Psoas muscle (tissue), 7 donors: ENCODE measurements at regions not wholly inside any gene's neighbourhood (a gene's known extent, or its start where the extent isn't known, plus 50 kb on each side); places are given as distances from the start of the nearest gene placed in this dataset.

Experiments
- ATAC-seq, 4 donors: fragments of 200-7000 bp; cut with Tn5 transposase; one replicate each; pipeline ENCODE4 v1.9.1; 2020; ENCODE audit warnings: moderate library complexity in 3 of 4, mild to moderate bottlenecking in 2 of 4
- DNase-seq, 2 donors: peaks; one replicate each; pipeline ENCODE4 v3.0.0-alpha.2; 2020
- H3K27ac ChIP-seq: fragments of 200-600 bp; one replicate; pipeline ENCODE4 v1.8.0; 2022
- H3K27me3 ChIP-seq, 3 donors: fragments of 200-600 bp in 1 of 3; one replicate each; pipeline versions ENCODE4 v1.6.1 to v1.8.0; 2013 to 2022; ENCODE audit warnings: low read length in 2 of 3, mild to moderate bottlenecking in 2 of 3, moderate library complexity in 1 of 3; ENCODE audit not compliant: insufficient read depth in 3 of 3
- H3K36me3 ChIP-seq, 2 donors: fragments of 200-600 bp in 1 of 2; one replicate each; pipeline versions ENCODE4 v1.6.1 to v1.8.0; 2013 to 2022; ENCODE audit warnings: low read depth in 1 of 2, mild to moderate bottlenecking in 1 of 2, moderate library complexity in 1 of 2; ENCODE audit not compliant: insufficient read depth in 1 of 2
- H3K4me1 ChIP-seq: fragments of 200-600 bp; one replicate; pipeline ENCODE4 v1.8.0; 2022
- H3K4me3 ChIP-seq: fragments of 200-600 bp; one replicate; pipeline ENCODE4 v1.8.0; 2022; ENCODE audit warnings: mild to moderate bottlenecking
- H3K9me3 ChIP-seq: fragments of 200-600 bp; one replicate; pipeline ENCODE4 v1.8.0; 2022
- WGBS, 3 donors: extraction: QIAGEN DNeasy Blood & Tissue Kit; methylation state at CpG; one replicate each; pipeline versions ENCODE4 v1.1.6 to v1.1.7; 2013; 5-methylcytosine and 5-hydroxymethylcytosine counted together
- intact Hi-C, 2 donors: fragments of 100-400 bp; cut with DNase I; formaldehyde crosslinking; loops; one replicate each; pipeline versions ENCODE4 v1.11.0 to v1.14.2; 2022
- TF ChIP-seq, protein P1 (sequence below): fragments of 200-600 bp; IDR thresholded peaks from one replicate; pipeline ENCODE4 v1.8.0; 2022; ENCODE audit warnings: antibody characterized with exemption
- donor health status: healthy with polysubstance abuse.
- donor health status: DM: no; HTN: no; CAD: no; lungs with moderate emphysema.
- donor health status: Bipolar disorder and iron deficiency.
- donor health status: healthy.
- donor health status: DM: yes; HTN: yes; CAD: no.
- donor health status: DM: no; HTN: no; CAD: no.
- donor health status: DM: yes; HTN: yes; CAD: no.

DNA sequence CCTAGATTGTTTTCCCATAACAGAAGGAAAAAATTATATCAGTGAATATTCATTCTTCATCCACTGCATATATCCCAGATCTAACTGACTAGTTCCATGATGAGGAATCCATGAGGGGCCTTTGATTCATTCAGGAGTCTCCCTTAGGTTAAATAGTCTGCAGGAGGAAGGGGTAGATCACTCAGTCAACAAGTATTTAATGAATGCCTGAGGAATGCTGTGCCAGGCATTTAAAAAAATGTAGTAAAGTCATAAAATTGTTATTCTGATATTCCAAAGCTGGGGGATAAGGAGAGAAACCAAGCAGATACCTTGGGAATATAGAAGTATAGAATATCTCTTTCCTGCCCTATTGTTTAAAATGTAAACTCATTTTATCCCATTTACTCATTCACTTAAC is 216.2 kb upstream of the CAND1 start:
- no peaks in the 10 kb centered on the region for H3K36me3 ChIP-seq
- no peak for DNase-seq
- H3K27me3 ChIP-seq = no peaks in the 10 kb centered on the region
- intact Hi-C loops = no loop called here
- no peak overlapping the region for H3K4me3 ChIP-seq
- TF ChIP-seq, protein P1, sequence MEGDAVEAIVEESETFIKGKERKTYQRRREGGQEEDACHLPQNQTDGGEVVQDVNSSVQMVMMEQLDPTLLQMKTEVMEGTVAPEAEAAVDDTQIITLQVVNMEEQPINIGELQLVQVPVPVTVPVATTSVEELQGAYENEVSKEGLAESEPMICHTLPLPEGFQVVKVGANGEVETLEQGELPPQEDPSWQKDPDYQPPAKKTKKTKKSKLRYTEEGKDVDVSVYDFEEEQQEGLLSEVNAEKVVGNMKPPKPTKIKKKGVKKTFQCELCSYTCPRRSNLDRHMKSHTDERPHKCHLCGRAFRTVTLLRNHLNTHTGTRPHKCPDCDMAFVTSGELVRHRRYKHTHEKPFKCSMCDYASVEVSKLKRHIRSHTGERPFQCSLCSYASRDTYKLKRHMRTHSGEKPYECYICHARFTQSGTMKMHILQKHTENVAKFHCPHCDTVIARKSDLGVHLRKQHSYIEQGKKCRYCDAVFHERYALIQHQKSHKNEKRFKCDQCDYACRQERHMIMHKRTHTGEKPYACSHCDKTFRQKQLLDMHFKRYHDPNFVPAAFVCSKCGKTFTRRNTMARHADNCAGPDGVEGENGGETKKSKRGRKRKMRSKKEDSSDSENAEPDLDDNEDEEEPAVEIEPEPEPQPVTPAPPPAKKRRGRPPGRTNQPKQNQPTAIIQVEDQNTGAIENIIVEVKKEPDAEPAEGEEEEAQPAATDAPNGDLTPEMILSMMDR = no peak
- H3K9me3 ChIP-seq = no peaks in the 10 kb centered on the region
- H3K4me1 ChIP-seq = no peaks in the 10 kb centered on the region
- ATAC-seq = no peak
- H3K27ac ChIP-seq = no peak overlapping the region

DNA sequence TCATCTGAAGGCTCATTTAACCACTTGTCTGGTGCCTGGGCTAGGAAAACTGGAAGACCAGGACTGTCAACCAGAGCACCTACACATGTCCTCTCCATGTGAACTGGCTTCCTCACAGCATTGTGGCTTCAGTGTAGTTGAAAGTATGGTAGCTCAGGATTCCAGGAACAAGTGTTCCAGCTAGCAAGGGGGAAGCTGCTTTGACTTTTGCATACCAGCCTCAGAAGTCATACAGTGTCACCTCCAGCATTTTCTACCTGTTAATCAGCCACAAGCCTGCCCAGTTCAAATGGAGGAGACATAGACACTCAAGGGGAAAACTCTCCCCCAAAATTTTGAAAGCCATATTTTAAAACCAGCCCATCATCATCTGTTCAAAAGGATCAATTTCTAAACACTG is 212.8 kb upstream of the CAND1 start:
- Histone ChIP-seq H3K27ac (no peak overlapping the region), H3K9me3 (no peaks in the 10 kb centered on the region), H3K4me3 (no peak overlapping the region), H3K27me3 (no peaks in the 10 kb centered on the region), H3K36me3 (no peaks in the 10 kb centered on the region), H3K4me1 (no peaks in the 10 kb centered on the region)
- intact Hi-C loops = no loop called here
- ATAC-seq (no peak), DNase-seq (no peak)
- TF ChIP-seq, protein P1 = no peak

DNA sequence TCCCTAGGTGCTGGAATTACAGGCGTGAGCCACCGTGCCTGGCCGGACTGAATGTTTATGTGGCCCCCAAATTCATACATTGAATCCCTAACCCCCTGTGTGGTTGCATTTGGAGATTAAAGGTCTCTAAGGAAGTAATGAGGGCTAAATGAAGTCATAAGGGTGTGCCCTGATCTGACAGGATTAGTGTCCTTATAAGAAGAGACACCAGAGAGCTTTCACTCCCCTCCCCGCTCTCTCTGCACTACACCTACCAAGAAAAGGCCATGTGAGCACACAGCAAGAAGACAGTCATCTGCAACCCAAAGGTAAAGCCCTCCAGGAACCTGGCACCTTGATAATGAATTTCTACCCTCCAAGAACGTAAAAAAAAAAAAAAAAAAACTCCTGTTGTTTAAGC is 212.1 kb upstream of the CAND1 start:
- ATAC-seq = no peak
- Histone ChIP-seq H3K27me3 (no peaks in the 10 kb centered on the region), H3K9me3 (no peaks in the 10 kb centered on the region), H3K4me3 (no peak overlapping the region), H3K27ac (no peak overlapping the region), H3K36me3 (no peaks in the 10 kb centered on the region), H3K4me1 (no peaks in the 10 kb centered on the region)
- 86 to 90% (median 87%) methylated on average over 5 of the region's 5 CpGs for WGBS, 3 donors
- DNase-seq = no peak
- TF ChIP-seq, protein P1 = no peak
- intact Hi-C loops = no loop called here

DNA sequence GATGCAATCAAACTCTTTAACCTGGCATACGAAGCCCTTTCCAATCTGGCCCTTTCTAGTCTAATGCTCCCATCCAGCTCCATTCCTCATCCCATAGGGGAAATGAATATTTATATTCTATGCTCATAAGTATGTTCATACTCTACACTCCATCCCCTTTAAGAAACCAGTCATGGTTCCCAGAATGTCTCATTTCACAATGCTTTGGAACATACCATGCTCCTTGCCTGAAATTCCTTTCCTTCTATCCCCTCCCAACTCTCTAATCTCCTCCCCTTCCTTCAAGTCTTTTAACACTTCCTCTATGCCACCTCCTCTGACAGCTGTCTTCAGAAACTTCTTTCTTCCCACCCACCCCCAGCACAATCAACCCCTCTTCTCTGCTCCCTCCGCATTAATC is 207.0 kb upstream of the CAND1 start:
- intact Hi-C loops = no loop called here
- no peaks in the 10 kb centered on the region for H3K4me1 ChIP-seq
- H3K9me3 ChIP-seq = no peaks in the 10 kb centered on the region
- 82 to 92% (median 85%) methylated on average over 2 of the region's 2 CpGs for WGBS, 3 donors
- DNase-seq = no peak
- no peaks in the 10 kb centered on the region for H3K27me3 ChIP-seq
- no peak for ATAC-seq
- no peak overlapping the region for H3K4me3 ChIP-seq
- TF ChIP-seq, protein P1 = no peak
- H3K27ac ChIP-seq = no peak overlapping the region
- no peaks in the 10 kb centered on the region for H3K36me3 ChIP-seq

DNA sequence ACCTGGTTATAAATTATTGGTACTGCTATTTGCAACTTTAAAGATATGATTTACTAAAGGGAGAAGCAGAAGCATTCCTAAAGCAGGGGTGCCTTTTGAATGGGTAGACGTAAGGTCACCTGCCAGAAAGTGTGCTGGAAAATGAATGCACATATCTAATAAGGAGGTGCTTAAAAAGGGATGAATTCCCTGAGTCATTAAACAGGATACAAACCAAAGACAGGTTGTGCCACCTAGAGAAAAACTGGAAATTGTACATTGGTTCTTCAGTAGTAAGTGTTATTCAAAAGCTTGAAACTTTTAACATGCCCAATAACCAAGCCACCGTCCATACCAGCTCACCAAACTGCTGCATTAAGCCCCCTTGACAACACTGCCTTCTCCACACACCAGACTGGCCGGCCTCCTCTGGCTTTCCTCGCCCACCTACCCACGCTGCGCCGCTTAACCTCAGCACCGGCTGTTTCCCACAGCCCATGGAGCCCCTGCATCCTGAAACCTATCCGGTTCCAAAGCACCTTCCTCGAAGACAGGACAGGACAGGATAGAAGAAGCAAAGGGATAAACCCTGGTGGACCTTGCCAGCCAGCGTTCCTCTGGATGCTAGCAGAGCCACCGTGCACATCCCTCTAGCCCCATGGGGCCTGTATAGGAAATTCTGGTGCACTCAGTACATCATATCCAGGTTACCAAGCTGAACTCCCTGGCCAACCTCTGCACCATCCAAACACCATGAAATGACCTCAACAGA is 201.5 kb upstream of the CAND1 start:
- no peak for DNase-seq
- TF ChIP-seq, protein P1 = no peak
- Histone ChIP-seq H3K4me3 (no peak overlapping the region), H3K36me3 (no peaks in the 10 kb centered on the region), H3K9me3 (no peaks in the 10 kb centered on the region), H3K27ac (no peak overlapping the region), H3K27me3 (no peaks in the 10 kb centered on the region), H3K4me1 (no peaks in the 10 kb centered on the region)
- WGBS, 3 donors = 42 to 50% (median 44%) methylated on average over 12 of the region's 12 CpGs
- intact Hi-C loops = no loop called here
- ATAC-seq = no peak
